ENCODE measurements at regions not wholly inside any gene's neighbourhood (a gene's known extent, or its start where the extent isn't known, plus 50 kb on each side); places are given as distances from the start of the nearest gene placed in this dataset.

- Histone ChIP-seq H3K36me3 (no peaks in the 10 kb centered on the region), H3K4me3 (no peak overlapping the region), H3K27ac (no peak overlapping the region), H3K27me3 (no peaks in the 10 kb centered on the region), H3K4me1 (no peaks in the 10 kb centered on the region), H3K9me3 (no peaks in the 10 kb centered on the region)
- ATAC-seq (ENCODE audit: low FRiP score in 2 of 2) (no peak), DNase-seq (no peak)
- 48 to 57% methylated on average over 4 of the region's 4 CpGs for WGBS, 2 donors
- TF ChIP-seq POLR2AphosphoS5 (IDR thresholded peaks at IDR 0.05) (no peak), EP300 (IDR thresholded peaks at IDR 0.05) (no peak), POLR2A (IDR thresholded peaks at IDR 0.05) (no peak), CTCF (IDR thresholded peaks at IDR 0.05) (no peak)
Observed at GRCh38 chr13:85665286-85665685, 133.9 kb downstream of the SLITRK6 start.

- Histone ChIP-seq H3K4me1 (no peaks in the 10 kb centered on the region), H3K9me3 (no peaks in the 10 kb centered on the region), H3K27me3 (no peaks in the 10 kb centered on the region), H3K36me3 (no peaks in the 10 kb centered on the region), H3K4me3 (no peak overlapping the region), H3K27ac (no peak overlapping the region)
- TF ChIP-seq EP300 (IDR thresholded peaks at IDR 0.05), result no peak
- TF ChIP-seq POLR2A (IDR thresholded peaks at IDR 0.05), result no peak
- TF ChIP-seq POLR2AphosphoS5 (IDR thresholded peaks at IDR 0.05), result no peak
- no peak for TF ChIP-seq CTCF (IDR thresholded peaks at IDR 0.05)
- ATAC-seq (ENCODE audit: low FRiP score in 2 of 2) (no peak), DNase-seq (no peak)
- WGBS, 2 donors, result 82 to 88% methylated on average over 1 of the region's 1 CpG
Observed at GRCh38 chr13:85663856-85664255, 135.4 kb downstream of the SLITRK6 start.

GRCh38 chr13:85662186-85662585, 137.0 kb downstream of the SLITRK6 start:
- no peak for ATAC-seq (ENCODE audit: low FRiP score in 2 of 2)
- no peak for TF ChIP-seq POLR2A (IDR thresholded peaks at IDR 0.05)
- no peaks in the 10 kb centered on the region for H3K9me3 ChIP-seq
- H3K36me3 ChIP-seq, result no peaks in the 10 kb centered on the region
- H3K4me1 ChIP-seq, result no peaks in the 10 kb centered on the region
- no peak overlapping the region for H3K27ac ChIP-seq
- no peaks in the 10 kb centered on the region for H3K27me3 ChIP-seq
- no peak for DNase-seq
- no peak overlapping the region for H3K4me3 ChIP-seq

- ATAC-seq (ENCODE audit: low FRiP score in 2 of 2) (no peak), DNase-seq (no peak)
- no peak for TF ChIP-seq POLR2AphosphoS5 (IDR thresholded peaks at IDR 0.05)
- no peak for TF ChIP-seq POLR2A (IDR thresholded peaks at IDR 0.05)
- no peak for TF ChIP-seq EP300 (IDR thresholded peaks at IDR 0.05)
- TF ChIP-seq CTCF (IDR thresholded peaks at IDR 0.05), result no peak
- H3K9me3 ChIP-seq, result no peaks in the 10 kb centered on the region
- H3K4me1 ChIP-seq, result no peaks in the 10 kb centered on the region
- no peak overlapping the region for H3K4me3 ChIP-seq
- no peak overlapping the region for H3K27ac ChIP-seq
- no peaks in the 10 kb centered on the region for H3K36me3 ChIP-seq
- no peaks in the 10 kb centered on the region for H3K27me3 ChIP-seq
Observed at GRCh38 chr13:85661675-85662074, 137.5 kb downstream of the SLITRK6 start.

DNA sequence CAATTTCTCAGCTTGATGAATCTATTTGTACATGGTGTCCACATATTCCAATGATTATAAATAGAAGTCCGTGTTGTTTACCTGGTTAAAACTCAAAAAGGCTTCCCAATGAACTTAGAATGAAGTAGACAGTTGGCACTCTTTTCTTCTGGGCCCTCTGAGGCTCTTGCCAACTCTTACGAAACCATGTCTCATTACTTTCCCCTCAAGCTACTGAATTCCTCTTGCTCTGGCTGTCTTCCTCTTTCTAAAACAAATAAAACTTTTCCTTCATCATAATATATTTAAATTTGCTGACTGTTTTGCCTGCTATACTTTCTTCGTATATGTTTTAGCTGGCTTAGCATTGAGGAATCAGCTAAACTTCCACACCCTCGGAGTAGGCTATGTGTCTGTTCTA, 139.7 kb downstream of the SLITRK6 start:
- TF ChIP-seq POLR2AphosphoS5 (IDR thresholded peaks at IDR 0.05) (no peak), CTCF (IDR thresholded peaks at IDR 0.05) (no peak), POLR2A (IDR thresholded peaks at IDR 0.05) (no peak), EP300 (IDR thresholded peaks at IDR 0.05) (no peak)
- Histone ChIP-seq H3K9me3 (no peaks in the 10 kb centered on the region), H3K36me3 (no peaks in the 10 kb centered on the region), H3K27ac (no peak overlapping the region), H3K4me3 (no peak overlapping the region), H3K4me1 (no peaks in the 10 kb centered on the region), H3K27me3 (no peaks in the 10 kb centered on the region)
- no peak for ATAC-seq (ENCODE audit: low FRiP score in 2 of 2)
- DNase-seq, result no peak
- WGBS, 2 donors, result 60 to 63% methylated on average over 4 of the region's 4 CpGs

Data from upper lobe of left lung (tissue), 6 donors.